ENCODE measurements at regions not wholly inside any gene's neighbourhood (a gene's known extent, or its start where the extent isn't known, plus 50 kb on each side); places are given as distances from the start of the nearest gene placed in this dataset.
"Not testable (repeated sequence)": the region's sequence is repeated elsewhere in the genome, so short reads cannot be mapped to it uniquely, and the experiment has no call there.

DNA sequence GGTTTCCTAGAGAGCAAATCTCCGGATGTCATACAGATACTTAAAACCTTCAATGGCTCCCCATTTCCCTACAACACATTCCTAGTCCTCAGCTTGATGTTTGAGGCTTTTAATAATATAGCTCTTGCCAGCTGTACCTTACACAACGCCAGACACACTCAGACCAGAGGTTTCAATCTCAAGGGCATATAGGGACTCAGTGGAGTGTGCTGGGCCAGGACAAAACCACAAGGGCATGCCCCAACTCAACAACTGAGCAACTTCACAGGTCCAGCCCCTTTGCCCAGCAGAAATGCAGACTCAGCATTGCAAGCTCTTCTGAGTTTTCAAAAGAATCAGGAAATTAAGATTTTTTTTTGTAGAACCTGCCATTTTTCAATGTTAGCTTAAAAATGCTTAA is 235.5 kb downstream of the NPIPA8 start:
- H3K4me3 ChIP-seq; H3K36me3 ChIP-seq (ENCODE audit: low read depth, missing control alignments); H3K9me3 ChIP-seq; H3K27ac ChIP-seq; H3K4me1 ChIP-seq; DNase-seq; intact Hi-C loops (cut with DNase I; ENCODE audit: low total_unique reads); H3K27me3 ChIP-seq: not testable (repeated sequence)
- no CpG with 5 or more reads among the region's 2 CpGs for WGBS, 2 donors

DNA sequence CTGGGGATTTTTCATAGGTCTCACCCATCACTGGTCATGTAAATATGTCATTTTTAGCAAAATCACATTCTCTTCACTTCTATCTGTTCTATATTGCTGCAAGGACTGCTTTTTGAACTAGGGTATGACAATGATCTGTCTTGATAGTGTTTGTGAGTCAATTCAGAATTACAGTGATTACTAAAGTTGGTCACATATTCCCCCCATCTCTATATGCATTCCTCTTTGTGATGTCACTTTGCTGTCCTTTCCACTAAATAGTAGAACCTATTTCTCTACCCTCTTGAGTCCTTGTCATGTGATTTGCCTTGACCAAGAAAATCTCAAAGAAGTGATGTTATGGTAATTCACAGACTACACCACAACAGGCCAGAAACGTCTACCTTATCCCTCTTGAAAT is 243.9 kb downstream of the NPIPA8 start:
- not testable (repeated sequence) for H3K36me3 ChIP-seq (ENCODE audit: low read depth, missing control alignments)

DNA sequence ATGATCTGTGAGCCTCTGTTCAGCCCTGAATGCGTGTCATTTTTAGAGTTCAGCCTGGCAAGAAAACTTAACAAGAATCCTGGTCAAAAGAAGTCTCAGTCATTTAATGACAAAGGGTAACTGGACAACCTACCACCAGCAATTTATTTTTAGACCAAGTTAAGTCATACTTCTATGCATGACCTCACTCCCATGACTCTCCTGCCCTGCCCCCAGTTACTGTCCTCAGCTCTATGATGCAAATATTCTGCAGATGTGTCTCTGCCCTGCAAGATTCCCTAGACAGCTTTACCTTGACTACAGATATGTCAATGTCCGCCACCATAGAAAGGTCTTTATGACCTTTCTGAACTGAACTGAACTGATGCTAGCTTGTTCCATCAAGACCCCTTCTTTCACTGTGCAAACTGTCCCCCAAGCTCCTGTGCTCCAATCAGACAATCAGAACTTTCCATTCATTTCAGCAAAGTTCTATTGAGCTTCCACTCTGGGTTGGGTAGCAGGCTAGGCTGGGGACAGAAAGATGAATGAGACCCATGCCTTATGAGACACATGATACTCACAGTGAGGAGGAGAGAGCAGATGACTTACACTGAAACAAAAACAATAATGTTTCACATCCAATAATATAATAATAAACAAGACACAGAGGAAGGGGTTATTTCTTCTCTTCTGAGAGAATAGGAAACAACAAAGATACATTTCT is 255.7 kb downstream of the NPIPA8 start:
- WGBS, 2 donors: 74 to 90% methylated on average over 1 to 2 of the region's 2 CpGs

More for the DNA sequence above, 243.9 kb downstream of the NPIPA8 start:
- H3K27ac ChIP-seq; H3K9me3 ChIP-seq; intact Hi-C loops (cut with DNase I; ENCODE audit: low total_unique reads); H3K4me1 ChIP-seq; H3K4me3 ChIP-seq; H3K27me3 ChIP-seq; DNase-seq: not testable (repeated sequence)
- WGBS, 2 donors: 50 to 67% methylated on average over 1 of the region's 1 CpG

DNA sequence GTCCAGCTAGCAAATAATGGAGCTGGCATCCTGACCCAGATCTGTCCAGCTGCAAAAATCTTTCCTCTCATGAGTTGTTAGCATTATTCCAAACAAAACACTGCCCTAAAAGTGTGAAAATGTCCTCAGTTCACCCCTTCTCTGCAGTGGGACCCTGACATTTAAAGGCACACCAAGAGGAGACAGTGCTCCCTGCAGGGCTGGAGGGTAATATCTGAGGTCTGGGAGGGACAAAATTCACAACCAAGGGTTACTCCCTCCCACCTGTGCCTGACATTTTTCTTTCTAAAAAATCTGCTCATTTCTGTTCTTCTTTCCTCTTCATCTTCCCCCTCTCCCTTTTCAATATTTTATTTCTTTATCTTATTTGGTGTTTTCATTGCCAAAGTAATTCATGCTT is 258.6 kb downstream of the NPIPA8 start:
- DNase-seq; H3K27me3 ChIP-seq; intact Hi-C loops (cut with DNase I; ENCODE audit: low total_unique reads); H3K4me3 ChIP-seq; H3K4me1 ChIP-seq; H3K9me3 ChIP-seq; H3K27ac ChIP-seq; H3K36me3 ChIP-seq (ENCODE audit: low read depth, missing control alignments): not testable (repeated sequence)

More for the DNA sequence above, 255.7 kb downstream of the NPIPA8 start:
- intact Hi-C loops (cut with DNase I; ENCODE audit: low total_unique reads); H3K27me3 ChIP-seq; H3K4me3 ChIP-seq; H3K9me3 ChIP-seq; H3K27ac ChIP-seq; DNase-seq; H3K36me3 ChIP-seq (ENCODE audit: low read depth, missing control alignments); H3K4me1 ChIP-seq: not testable (repeated sequence)

DNA sequence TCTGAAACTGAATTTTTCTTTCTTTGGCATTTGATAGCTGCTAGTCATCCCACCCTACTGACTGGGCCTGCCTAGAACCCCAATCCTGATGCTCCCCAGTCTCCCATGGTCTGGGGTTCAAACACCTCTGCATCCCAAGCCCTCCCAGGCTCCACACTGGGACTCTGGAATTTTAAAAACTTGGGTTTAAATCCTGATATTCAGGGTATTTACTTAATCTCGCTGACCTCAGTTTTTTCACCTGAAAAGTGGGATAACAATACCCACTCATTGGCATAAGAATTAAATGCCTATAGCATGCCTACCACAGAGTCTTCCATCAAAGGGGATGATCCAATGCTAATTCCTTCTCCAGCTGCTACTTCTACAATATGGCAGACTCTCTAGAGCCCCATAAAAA is 264.4 kb downstream of the NPIPA8 start:
- Histone ChIP-seq H3K27ac (no peak overlapping the region), H3K4me3 (no peak overlapping the region), H3K36me3 (ENCODE audit: low read depth, missing control alignments) (no peaks in the 10 kb centered on the region), H3K27me3 (no peaks in the 10 kb centered on the region), H3K9me3 (no peaks in the 10 kb centered on the region), H3K4me1 (no peaks in the 10 kb centered on the region)
- intact Hi-C loops (cut with DNase I; ENCODE audit: low total_unique reads): no loop called here
- 86 to 91% methylated on average over 1 of the region's 1 CpG for WGBS, 2 donors
- TF ChIP-seq, protein P1, sequence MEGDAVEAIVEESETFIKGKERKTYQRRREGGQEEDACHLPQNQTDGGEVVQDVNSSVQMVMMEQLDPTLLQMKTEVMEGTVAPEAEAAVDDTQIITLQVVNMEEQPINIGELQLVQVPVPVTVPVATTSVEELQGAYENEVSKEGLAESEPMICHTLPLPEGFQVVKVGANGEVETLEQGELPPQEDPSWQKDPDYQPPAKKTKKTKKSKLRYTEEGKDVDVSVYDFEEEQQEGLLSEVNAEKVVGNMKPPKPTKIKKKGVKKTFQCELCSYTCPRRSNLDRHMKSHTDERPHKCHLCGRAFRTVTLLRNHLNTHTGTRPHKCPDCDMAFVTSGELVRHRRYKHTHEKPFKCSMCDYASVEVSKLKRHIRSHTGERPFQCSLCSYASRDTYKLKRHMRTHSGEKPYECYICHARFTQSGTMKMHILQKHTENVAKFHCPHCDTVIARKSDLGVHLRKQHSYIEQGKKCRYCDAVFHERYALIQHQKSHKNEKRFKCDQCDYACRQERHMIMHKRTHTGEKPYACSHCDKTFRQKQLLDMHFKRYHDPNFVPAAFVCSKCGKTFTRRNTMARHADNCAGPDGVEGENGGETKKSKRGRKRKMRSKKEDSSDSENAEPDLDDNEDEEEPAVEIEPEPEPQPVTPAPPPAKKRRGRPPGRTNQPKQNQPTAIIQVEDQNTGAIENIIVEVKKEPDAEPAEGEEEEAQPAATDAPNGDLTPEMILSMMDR (IDR thresholded peaks at IDR 0.05): no peak
- no peak for TF ChIP-seq POLR2A (IDR thresholded peaks at IDR 0.05)
- no peak for DNase-seq

DNA sequence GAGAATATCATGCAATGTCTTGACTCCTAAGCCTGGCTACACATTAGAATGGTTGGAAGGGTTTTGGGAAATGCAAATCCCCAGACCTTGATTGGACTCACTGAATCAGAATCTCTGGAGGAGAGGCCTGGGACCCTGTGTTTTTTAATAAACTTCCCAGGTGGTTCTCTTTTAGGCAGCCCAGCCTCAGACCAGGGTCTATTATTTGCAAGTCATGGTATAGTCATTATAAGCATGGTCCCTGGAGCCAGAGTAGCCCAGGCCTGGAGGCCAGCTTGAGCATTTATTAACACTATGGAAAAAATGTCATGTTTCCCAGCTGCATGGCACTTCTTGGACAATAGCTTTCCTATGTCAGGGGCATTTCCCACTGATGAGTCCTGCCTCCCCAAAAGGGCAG is 266.9 kb downstream of the NPIPA8 start:
- Histone ChIP-seq H3K27me3 (no peaks in the 10 kb centered on the region), H3K36me3 (ENCODE audit: low read depth, missing control alignments) (no peaks in the 10 kb centered on the region), H3K9me3 (no peaks in the 10 kb centered on the region), H3K4me3 (no peak overlapping the region), H3K27ac (no peak overlapping the region), H3K4me1 (no peaks in the 10 kb centered on the region)
- intact Hi-C loops (cut with DNase I; ENCODE audit: low total_unique reads): no loop called here
- TF ChIP-seq, protein P1 (IDR thresholded peaks at IDR 0.05): no peak
- TF ChIP-seq POLR2A (IDR thresholded peaks at IDR 0.05): no peak
- DNase-seq: no peak

DNA sequence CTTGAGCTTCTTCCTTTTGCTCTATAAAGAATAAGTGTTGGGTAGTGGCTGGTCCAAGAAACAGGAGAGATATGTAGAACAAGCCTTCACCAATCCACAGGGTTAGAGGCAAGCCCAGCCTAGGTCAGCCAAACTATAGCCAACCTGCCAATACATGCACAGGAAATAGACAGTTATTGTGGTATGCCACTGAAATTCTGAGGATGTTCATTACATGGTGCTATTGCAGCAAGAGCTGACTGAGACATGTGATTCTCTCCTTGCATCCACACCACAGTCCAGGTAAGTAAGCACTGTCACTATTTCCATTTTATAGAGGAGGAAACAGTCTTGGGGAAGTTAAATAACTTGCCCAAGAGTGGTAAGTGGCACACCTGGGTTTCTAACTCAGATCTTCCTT is 268.1 kb downstream of the NPIPA8 start:
- intact Hi-C loops (cut with DNase I; ENCODE audit: low total_unique reads): no loop called here
- TF ChIP-seq, protein P1 (IDR thresholded peaks at IDR 0.05): no peak
- TF ChIP-seq POLR2A (IDR thresholded peaks at IDR 0.05): no peak
- no peak for DNase-seq
- Histone ChIP-seq H3K27me3 (no peaks in the 10 kb centered on the region), H3K4me1 (no peaks in the 10 kb centered on the region), H3K27ac (no peak overlapping the region), H3K9me3 (no peaks in the 10 kb centered on the region), H3K36me3 (ENCODE audit: low read depth, missing control alignments) (no peaks in the 10 kb centered on the region), H3K4me3 (no peak overlapping the region)
